A549 (cell line): ENCODE measurements at regions not wholly inside any gene's neighbourhood (a gene's known extent, or its start where the extent isn't known, plus 50 kb on each side); places are given as distances from the start of the nearest gene placed in this dataset.
"Not testable (repeated sequence)": the region's sequence is repeated elsewhere in the genome, so short reads cannot be mapped to it uniquely, and the experiment has no call there.

Experiments used
- ATAC-seq, 2 experiments: fragments of 200-7000 bp in 1 of 2; fragments of >200 bp in 1 of 2; cut with Nextera tagmentation in 1 of 2; cut with Tn5 transposase in 1 of 2; 3 replicates each; pipeline versions ENCODE4 v1.8.0 to v1.9.1; 2018 to 2020; ENCODE audit warnings: mild to moderate bottlenecking in 1 of 2, moderate library complexity in 1 of 2
- CTCF ChIA-PET: fragments of 300-600 bp; sonication (Branson Sonifier 250); formaldehyde crosslinking; extraction: SDS; loops from one replicate; lab custom pipeline; 2021; ENCODE audit warnings: antibody characterized with exemption, inconsistent platforms; lab: Yijun Ruan, JAX
- POLR2A ChIA-PET: fragments of 350-600 bp; formaldehyde crosslinking; extraction: SDS; loops from one replicate; lab custom pipeline; 2021; ENCODE audit warnings: antibody characterized with exemption, inconsistent platforms; lab: Yijun Ruan, JAX
- DNase-seq, 2 experiments: peaks; one replicate each; pipeline versions ENCODE4 v3.0.0 to v3.0.0-alpha.2; 2011 to 2016; ENCODE audit warnings: low read depth in 1 of 2, low spot score in 1 of 2
- FAIRE-seq: peaks from 2 replicates; lab custom pipeline; 2011; peaks lifted over from hg19 to GRCh38; lab: Jason Lieb, UNC
- H3K27ac ChIP-seq, 2 experiments: fragments of >200 bp; sonication (Bioruptor Twin); formaldehyde crosslinking; 3 replicates each; pipeline ENCODE4 v1.5.1; 2016 to 2017
- H3K4me1 ChIP-seq: fragments of >200 bp; sonication (Bioruptor Twin); formaldehyde crosslinking; 3 replicates; pipeline ENCODE4 v1.6.1; 2016
- H3K4me2 ChIP-seq: fragments of >200 bp; sonication (Bioruptor Twin); formaldehyde crosslinking; 3 replicates; pipeline ENCODE4 v1.6.1; 2016
- H3K4me3 ChIP-seq: fragments of >200 bp; sonication (Bioruptor Twin); formaldehyde crosslinking; 3 replicates; pipeline ENCODE4 v1.5.1; 2016
- H3K9me3 ChIP-seq: fragments of >200 bp; sonication (Bioruptor Twin); formaldehyde crosslinking; 3 replicates; pipeline ENCODE4 v1.6.1; 2016
- CBX8 ChIP-seq: fragments of 200-600 bp; sonication (generic); IDR thresholded peaks from 2 replicates; pipeline ENCODE4 v1.6.1; 2016
- CHD2 ChIP-seq: fragments of 150-350 bp; IDR thresholded peaks from 2 replicates; pipeline ENCODE4 v1.6.1; 2014; ENCODE audit warnings: low read length; ENCODE audit not compliant: partially characterized antibody
- FOXS1 ChIP-seq: fragments of 250-450 bp; sonication (Bioruptor Pico); IDR thresholded peaks from 2 replicates; pipeline ENCODE4 v1.5.0; 2020; ENCODE audit warnings: mild to moderate bottlenecking, moderate library complexity
- GATA3 ChIP-seq: IDR thresholded peaks from 2 replicates; pipeline ENCODE4 v1.6.1; 2012; ENCODE audit warnings: borderline replicate concordance
- HDAC2 ChIP-seq: fragments of 200-600 bp; sonication (generic); IDR thresholded peaks from 2 replicates; pipeline ENCODE4 v1.6.1; 2016
- HEYL ChIP-seq: fragments of 250-450 bp; sonication (Bioruptor Pico); IDR thresholded peaks from 2 replicates; pipeline ENCODE4 v1.8.0; 2021; ENCODE audit warnings: mild to moderate bottlenecking, moderate library complexity
- HOXA7 ChIP-seq: fragments of 250-450 bp; sonication (Bioruptor Pico); IDR thresholded peaks from 2 replicates; pipeline ENCODE4 v1.5.0; 2020; ENCODE audit warnings: mild to moderate bottlenecking, moderate library complexity
- HOXB13 ChIP-seq: fragments of 250-450 bp; sonication (Bioruptor Pico); IDR thresholded peaks from 2 replicates; pipeline ENCODE4 v1.5.0; 2020; ENCODE audit warnings: low read depth, mild to moderate bottlenecking, moderate library complexity
- JUNB ChIP-seq: fragments of >200 bp; sonication (Bioruptor Twin); formaldehyde crosslinking; IDR thresholded peaks from 2 replicates; pipeline ENCODE4 v1.6.1; 2016
- KDM5A ChIP-seq: fragments of 200-600 bp; sonication (generic); IDR thresholded peaks from 2 replicates; pipeline ENCODE4 v1.6.1; 2016; ENCODE audit warnings: antibody characterized with exemption, mild to moderate bottlenecking
- MAFK ChIP-seq: fragments of 450-650 bp; IDR thresholded peaks from 2 replicates; pipeline ENCODE4 v1.6.1; 2014; ENCODE audit not compliant: partially characterized antibody
- MAZ ChIP-seq: fragments of 150-350 bp; IDR thresholded peaks from 2 replicates; pipeline ENCODE4 v1.6.1; 2014; ENCODE audit warnings: antibody characterized with exemption, low read depth, low read length, borderline replicate concordance
- NFE2L2 ChIP-seq: fragments of 150-350 bp; conservative IDR thresholded peaks from 2 replicates; pipeline ENCODE4 v1.6.1; 2014; ENCODE audit warnings: low read length
- NPAS2 ChIP-seq: fragments of 250-450 bp; sonication (Bioruptor Pico); IDR thresholded peaks from 2 replicates; pipeline ENCODE4 v1.8.0; 2022; ENCODE audit warnings: mild to moderate bottlenecking, moderate library complexity, borderline replicate concordance
- PHF8 ChIP-seq: fragments of 200-600 bp; sonication (generic); IDR thresholded peaks from 2 replicates; pipeline ENCODE4 v1.6.1; 2016; ENCODE audit warnings: low read depth, mild to moderate bottlenecking, antibody characterized with exemption, moderate library complexity, borderline replicate concordance
- POLR2A ChIP-seq: IDR thresholded peaks from 2 replicates; pipeline ENCODE4 v1.6.1; 2012; ENCODE audit warnings: mild to moderate bottlenecking, low read length
- RARB ChIP-seq: fragments of 250-450 bp; sonication (Bioruptor Pico); IDR thresholded peaks from 2 replicates; pipeline ENCODE4 v1.8.0; 2021; ENCODE audit warnings: mild to moderate bottlenecking, moderate library complexity
- RCOR1 ChIP-seq: fragments of 150-350 bp; IDR thresholded peaks from 2 replicates; pipeline ENCODE4 v1.6.1; 2014; ENCODE audit warnings: antibody characterized with exemption, low read length, low read depth
- RFX5 ChIP-seq: fragments of 450-650 bp; IDR thresholded peaks from 2 replicates; pipeline ENCODE4 v1.7.1; 2014; ENCODE audit warnings: antibody characterized with exemption, mild to moderate bottlenecking, moderate library complexity
- RNF2 ChIP-seq: fragments of 200-600 bp; sonication (generic); IDR thresholded peaks from 2 replicates; pipeline ENCODE4 v1.6.1; 2016; ENCODE audit warnings: low read depth, mild to moderate bottlenecking, antibody characterized with exemption, moderate library complexity, borderline replicate concordance
- SMC3 ChIP-seq: fragments of >200 bp; sonication (Bioruptor Twin); formaldehyde crosslinking; IDR thresholded peaks from 3 replicates; pipeline ENCODE4 v1.6.1; 2018; ENCODE audit warnings: inconsistent platforms
- SREBF2 ChIP-seq: fragments of 450-650 bp; IDR thresholded peaks from 2 replicates; pipeline ENCODE4 v1.6.1; 2014; ENCODE audit warnings: mild to moderate bottlenecking, moderate library complexity
- TFCP2L1 ChIP-seq: fragments of 250-450 bp; sonication (Bioruptor Pico); IDR thresholded peaks from 2 replicates; pipeline ENCODE4 v1.5.0; 2021; ENCODE audit warnings: mild to moderate bottlenecking
- ZSCAN20 ChIP-seq: fragments of 250-450 bp; sonication (Bioruptor Pico); IDR thresholded peaks from 2 replicates; pipeline ENCODE4 v1.8.0; 2022; ENCODE audit warnings: mild to moderate bottlenecking, moderate library complexity
- WGBS: methylation state at CpG from one replicate; pipeline ENCODE4 v1.1.6; 2017; ENCODE audit errors: missing lambda C conversion rate; 5-methylcytosine and 5-hydroxymethylcytosine counted together
- TF ChIP-seq, protein P1 (sequence below): fragments of >200 bp; sonication (Bioruptor Twin); formaldehyde crosslinking; IDR thresholded peaks from 2 replicates; pipeline ENCODE4 v1.6.1; 2016
- TF ChIP-seq, protein P2 (sequence below): fragments of 450-650 bp; IDR thresholded peaks from 2 replicates; pipeline ENCODE4 v1.6.1; 2014; ENCODE audit warnings: antibody characterized with exemption
- TF ChIP-seq, protein P3 (sequence below): IDR thresholded peaks from 2 replicates; pipeline ENCODE4 v1.6.1; 2012
- TF ChIP-seq, protein P4 (sequence below): fragments of >200 bp; sonication (Bioruptor Twin); formaldehyde crosslinking; IDR thresholded peaks from 3 replicates; pipeline ENCODE4 v1.6.1; 2016

DNA sequence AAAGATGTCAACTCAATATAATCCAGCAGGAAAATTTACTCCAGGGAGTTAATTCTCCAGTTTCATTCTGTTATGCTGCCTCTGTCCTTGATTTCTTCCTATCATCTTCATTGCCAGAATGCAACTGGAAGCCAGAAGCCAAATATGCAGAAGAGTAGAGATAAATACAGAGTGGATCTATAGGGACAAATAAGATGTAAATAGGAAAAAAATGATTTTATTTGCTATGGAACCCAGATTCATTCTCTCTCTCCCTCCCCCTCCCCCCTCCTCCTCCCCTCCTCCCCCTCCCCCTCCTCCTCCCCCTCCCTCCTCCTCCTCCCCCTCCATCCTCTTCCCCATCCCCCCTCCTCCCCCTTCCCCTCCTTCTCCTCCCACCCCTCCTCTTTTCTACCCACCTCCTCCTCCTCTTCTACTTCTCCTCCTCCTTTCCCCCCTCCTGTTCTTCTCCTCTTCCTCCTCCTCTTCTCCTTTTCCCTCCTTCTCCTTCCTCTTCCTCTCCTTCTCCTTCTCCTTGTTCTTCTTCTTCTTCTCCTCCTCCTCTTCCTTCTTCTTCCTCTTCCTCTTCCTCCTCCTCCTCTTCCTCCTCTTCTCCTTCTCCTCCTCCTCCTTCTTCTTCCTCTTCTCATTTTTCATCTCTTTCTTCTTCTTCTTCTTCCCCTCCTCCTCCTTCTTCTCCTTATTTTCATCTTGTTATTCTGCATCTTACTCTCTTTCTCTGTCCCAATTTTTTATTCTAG is 306.4 kb downstream of the NUF2 start:
- H3K9me3 ChIP-seq, result peaks cover 4% of the 10 kb centered on the region; the same call in 1 of the 3 replicates
- no peak overlapping the region for H3K27ac ChIP-seq
- CTCF ChIA-PET, result no interaction called here
- FAIRE-seq (no peak), DNase-seq (no peak), ATAC-seq (no peak)
- POLR2A ChIA-PET, result no interaction called here
- no peak overlapping the region for H3K4me2 ChIP-seq
- TF ChIP-seq TFCP2L1 (CRISPR knock-in tag), result no peak
- TF ChIP-seq HOXB13 (CRISPR knock-in tag), result no peak
- TF ChIP-seq FOXS1 (CRISPR knock-in tag), result no peak
- no peak overlapping the region for H3K4me3 ChIP-seq
- H3K4me1 ChIP-seq, result no peaks in the 10 kb centered on the region

DNA sequence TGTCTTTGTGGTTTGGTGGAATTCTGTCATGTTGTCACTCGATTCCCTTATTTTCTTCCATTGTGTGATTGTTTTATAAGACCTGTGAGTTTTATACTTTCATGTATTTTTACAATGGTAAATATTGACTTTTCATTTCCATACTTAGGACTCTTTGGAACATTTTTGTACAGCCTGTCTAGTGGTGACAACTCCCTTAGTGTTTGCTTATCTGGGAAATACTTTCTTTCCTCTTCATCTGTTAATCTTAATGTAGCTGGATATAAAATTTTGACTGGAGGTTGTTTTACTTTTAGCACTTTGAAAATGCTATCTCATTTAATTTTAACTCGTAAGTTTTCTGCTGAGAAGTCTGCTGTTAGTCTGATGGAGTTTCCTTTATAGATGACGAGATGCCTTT is 310.5 kb downstream of the NUF2 start:
- ChIA-PET POLR2A (no interaction called here), CTCF (no interaction called here)
- Histone ChIP-seq H3K4me1 (no peaks in the 10 kb centered on the region), H3K4me2 (no peak overlapping the region), H3K4me3 (no peak overlapping the region), H3K27ac (no peak overlapping the region), H3K9me3 (peaks cover 4% of the 10 kb centered on the region; the same call in 1 of the 3 replicates)
- FAIRE-seq (no peak), ATAC-seq (no peak), DNase-seq (no peak)
- 5% methylated on average over 3 of the region's 3 CpGs for WGBS
- TF ChIP-seq MAFK (no peak), JUNB (no peak), NFE2L2 (no peak), RFX5 (no peak), POLR2A (no peak), SREBF2 (no peak), HEYL (CRISPR knock-in tag) (no peak), HOXA7 (CRISPR knock-in tag) (no peak), NPAS2 (CRISPR knock-in tag) (no peak), RNF2 (no peak), GATA3 (no peak), KDM5A (no peak), RCOR1 (no peak)
- TF ChIP-seq, protein P1, sequence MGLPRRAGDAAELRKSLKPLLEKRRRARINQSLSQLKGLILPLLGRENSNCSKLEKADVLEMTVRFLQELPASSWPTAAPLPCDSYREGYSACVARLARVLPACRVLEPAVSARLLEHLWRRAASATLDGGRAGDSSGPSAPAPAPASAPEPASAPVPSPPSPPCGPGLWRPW, result no peak

DNA sequence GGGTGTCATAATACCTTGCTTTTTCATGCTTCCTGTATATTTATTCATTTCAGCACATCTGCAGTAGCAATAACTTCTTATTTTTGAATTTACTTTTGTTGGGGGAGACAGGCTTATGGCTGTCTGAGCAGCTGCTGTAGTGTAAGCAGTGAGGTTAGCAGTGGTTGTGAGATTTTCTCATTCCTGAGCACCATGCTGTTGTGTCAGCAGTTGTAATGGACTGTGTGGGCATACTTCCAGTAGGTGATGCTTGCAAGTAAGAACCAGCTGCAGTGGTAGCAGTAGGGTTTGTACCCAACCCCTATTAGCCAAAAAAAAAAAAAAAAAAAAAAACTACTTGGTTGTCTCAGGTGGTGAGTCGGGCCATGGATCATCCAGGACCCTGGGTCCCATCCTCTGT is 311.6 kb downstream of the NUF2 start:
- TF ChIP-seq CBX8, result no peak
- no peak for TF ChIP-seq RARB (CRISPR knock-in tag)
- no peak for TF ChIP-seq CHD2
- TF ChIP-seq PHF8, result no peak
- no peak for TF ChIP-seq HDAC2
- TF ChIP-seq MAZ, result no peak
- no peak for TF ChIP-seq ZSCAN20 (CRISPR knock-in tag)
- TF ChIP-seq, protein P2, sequence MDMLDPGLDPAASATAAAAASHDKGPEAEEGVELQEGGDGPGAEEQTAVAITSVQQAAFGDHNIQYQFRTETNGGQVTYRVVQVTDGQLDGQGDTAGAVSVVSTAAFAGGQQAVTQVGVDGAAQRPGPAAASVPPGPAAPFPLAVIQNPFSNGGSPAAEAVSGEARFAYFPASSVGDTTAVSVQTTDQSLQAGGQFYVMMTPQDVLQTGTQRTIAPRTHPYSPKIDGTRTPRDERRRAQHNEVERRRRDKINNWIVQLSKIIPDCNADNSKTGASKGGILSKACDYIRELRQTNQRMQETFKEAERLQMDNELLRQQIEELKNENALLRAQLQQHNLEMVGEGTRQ, result no peak
- no peak for TF ChIP-seq SMC3
- TF ChIP-seq, protein P3, sequence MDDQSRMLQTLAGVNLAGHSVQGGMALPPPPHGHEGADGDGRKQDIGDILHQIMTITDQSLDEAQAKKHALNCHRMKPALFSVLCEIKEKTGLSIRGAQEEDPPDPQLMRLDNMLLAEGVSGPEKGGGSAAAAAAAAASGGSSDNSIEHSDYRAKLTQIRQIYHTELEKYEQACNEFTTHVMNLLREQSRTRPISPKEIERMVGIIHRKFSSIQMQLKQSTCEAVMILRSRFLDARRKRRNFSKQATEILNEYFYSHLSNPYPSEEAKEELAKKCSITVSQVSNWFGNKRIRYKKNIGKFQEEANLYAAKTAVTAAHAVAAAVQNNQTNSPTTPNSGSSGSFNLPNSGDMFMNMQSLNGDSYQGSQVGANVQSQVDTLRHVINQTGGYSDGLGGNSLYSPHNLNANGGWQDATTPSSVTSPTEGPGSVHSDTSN, result no peak
- TF ChIP-seq, protein P4, sequence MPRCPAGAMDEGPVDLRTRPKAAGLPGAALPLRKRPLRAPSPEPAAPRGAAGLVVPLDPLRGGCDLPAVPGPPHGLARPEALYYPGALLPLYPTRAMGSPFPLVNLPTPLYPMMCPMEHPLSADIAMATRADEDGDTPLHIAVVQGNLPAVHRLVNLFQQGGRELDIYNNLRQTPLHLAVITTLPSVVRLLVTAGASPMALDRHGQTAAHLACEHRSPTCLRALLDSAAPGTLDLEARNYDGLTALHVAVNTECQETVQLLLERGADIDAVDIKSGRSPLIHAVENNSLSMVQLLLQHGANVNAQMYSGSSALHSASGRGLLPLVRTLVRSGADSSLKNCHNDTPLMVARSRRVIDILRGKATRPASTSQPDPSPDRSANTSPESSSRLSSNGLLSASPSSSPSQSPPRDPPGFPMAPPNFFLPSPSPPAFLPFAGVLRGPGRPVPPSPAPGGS, result no peak
- H3K4me2 ChIP-seq, result no peak overlapping the region
- 6% methylated on average over 1 of the region's 1 CpG for WGBS
- no peaks in the 10 kb centered on the region for H3K4me1 ChIP-seq
- no peak overlapping the region for H3K4me3 ChIP-seq
- no peak overlapping the region for H3K27ac ChIP-seq
- DNase-seq (no peak), ATAC-seq (no peak), FAIRE-seq (no peak)
- POLR2A ChIA-PET, result no interaction called here
- CTCF ChIA-PET, result no interaction called here
- H3K9me3 ChIP-seq, result peaks cover 4% of the 10 kb centered on the region; the same call in 1 of the 3 replicates

DNA sequence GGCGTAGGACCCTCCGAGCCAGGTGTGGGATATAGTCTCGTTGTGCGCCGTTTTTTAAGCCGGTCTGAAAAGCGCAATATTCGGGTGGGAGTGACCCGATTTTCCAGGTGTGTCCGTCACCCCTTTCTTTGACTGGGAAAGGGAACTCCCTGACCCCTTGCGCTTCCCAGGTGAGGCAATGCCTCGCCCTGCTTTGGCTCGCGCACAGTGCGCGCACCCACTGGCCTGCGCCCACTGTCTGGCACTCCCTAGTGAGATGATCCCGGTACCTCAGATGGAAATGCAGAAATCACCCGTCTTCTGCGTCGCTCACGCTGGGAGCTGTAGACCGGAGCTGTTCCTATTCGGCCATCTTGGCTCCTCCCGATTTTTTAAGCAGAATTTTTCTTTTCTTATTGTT is 323.9 kb downstream of the NUF2 start:
- H3K4me1 ChIP-seq, H3K4me2 ChIP-seq, CTCF ChIA-PET, DNase-seq, H3K9me3 ChIP-seq, H3K27ac ChIP-seq, H3K4me3 ChIP-seq, ATAC-seq, POLR2A ChIA-PET, FAIRE-seq: not testable (repeated sequence)
- 51% methylated on average over 23 of the region's 25 CpGs for WGBS
